ENCODE measurements at regions not wholly inside any gene's neighbourhood (a gene's known extent, or its start where the extent isn't known, plus 50 kb on each side); places are given as distances from the start of the nearest gene placed in this dataset.

- DNase-seq: no peak
Measured at GRCh38 chr3:8366219-8366810, 135.3 kb upstream of the LMCD1 start.

DNA sequence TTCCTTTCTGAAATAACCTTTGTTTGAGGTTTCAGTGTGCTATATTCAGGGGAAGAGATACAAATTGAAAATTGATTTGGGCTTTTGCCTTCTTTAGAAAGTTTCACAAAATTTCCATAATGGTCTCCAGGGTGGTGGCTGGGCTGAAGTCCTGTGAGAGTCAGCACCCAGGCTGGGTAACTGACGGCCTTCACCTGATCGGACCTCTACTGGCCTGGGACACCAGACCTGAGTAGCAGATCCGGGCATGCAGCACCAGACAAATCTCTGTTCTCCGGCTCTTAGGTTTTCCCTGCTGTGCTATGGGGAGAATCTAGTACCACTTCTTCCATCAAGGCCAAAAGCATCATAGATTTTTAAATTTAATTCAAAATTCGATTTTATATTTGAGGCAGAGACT lies 133.0 kb upstream of the LMCD1 start:
- DNase-seq: no peak

- DNase-seq: no peak
Measured at GRCh38 chr3:8369638-8370037, 132.0 kb upstream of the LMCD1 start.

- no peak for DNase-seq
Measured at GRCh38 chr3:8371085-8371551, 130.5 kb upstream of the LMCD1 start.

GRCh38 chr3:8371960-8372463 lies 129.6 kb upstream of the LMCD1 start:
- DNase-seq: no peak

- no peak for DNase-seq
Measured at GRCh38 chr3:8380904-8381704, 120.5 kb upstream of the LMCD1 start.

DNA sequence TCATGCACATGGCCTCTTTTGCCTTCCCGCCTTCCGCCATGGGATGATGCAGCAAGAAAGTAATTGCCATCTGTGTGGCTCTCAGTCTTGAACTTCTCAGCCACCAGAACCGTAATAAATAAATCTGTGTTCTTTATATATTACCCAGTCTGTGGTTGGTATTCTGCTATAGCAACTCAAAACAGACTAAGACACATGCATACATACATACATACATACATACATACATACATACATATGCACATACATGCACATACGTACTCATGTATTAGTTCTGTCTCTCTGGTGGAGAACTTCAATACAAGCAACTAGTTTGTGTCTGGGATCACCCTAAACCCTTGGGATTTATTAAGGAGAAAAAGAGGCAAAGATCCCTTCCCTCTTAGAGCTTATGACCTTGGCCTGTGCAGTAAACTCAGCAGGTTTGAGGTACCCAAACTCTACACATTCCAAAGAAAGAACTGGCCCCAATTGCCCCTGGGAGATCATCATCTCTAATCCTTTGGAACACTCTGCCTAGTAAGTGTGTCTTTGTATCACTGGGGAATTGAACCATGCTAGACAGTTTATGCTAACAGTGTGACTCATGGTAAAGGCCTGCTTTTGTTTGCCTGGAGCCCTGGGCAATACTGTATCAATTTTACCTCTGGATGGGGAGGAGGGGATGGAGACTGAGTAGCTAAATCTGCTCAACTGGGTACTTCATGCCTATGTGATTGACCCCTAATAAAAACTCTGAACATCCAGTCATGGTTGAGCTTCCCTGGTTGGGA lies 115.6 kb upstream of the LMCD1 start:
- DNase-seq: no peak

DNA sequence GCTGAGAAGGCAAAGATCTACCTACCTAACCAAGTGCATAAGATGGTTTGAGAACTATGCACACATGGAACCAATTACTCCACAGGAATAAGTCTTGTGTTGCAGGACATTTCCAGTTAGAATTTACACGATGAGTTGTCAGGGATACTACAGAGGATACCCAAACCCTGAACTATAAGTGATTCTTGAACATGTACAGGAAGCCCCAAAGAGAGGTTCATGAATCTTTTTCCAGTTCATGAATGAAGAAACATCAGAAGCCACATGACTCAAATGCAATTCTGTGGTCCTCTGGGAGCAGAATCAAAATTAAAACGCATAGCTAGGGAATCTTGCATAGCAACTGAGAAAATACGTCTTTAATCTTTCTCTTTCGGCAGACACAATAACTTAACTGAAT lies 114.1 kb upstream of the LMCD1 start:
- DNase-seq: no peak

DNA sequence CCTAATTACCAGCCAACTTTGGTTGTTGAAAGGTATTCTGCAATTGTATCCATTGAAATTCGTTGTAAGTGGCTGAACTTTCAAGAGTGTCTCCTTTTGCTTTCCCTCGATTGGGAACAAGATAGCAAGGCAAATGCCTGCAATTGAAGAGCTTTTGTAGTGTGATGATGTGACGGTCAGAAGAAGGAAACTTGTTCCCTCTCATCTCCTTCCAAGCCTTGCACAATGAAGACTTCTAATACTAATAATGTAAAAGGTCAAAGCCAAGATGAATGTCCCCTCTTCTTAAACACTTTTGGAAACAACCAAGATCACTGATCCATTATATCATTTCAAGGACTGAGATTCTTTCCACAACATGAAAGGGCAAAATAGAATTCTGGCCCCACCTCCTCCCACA lies 101.9 kb upstream of the LMCD1 start:
- DNase-seq: no peak

- DNase-seq: no peak
Measured at GRCh38 chr3:8400911-8401310, 100.7 kb upstream of the LMCD1 start.

DNA sequence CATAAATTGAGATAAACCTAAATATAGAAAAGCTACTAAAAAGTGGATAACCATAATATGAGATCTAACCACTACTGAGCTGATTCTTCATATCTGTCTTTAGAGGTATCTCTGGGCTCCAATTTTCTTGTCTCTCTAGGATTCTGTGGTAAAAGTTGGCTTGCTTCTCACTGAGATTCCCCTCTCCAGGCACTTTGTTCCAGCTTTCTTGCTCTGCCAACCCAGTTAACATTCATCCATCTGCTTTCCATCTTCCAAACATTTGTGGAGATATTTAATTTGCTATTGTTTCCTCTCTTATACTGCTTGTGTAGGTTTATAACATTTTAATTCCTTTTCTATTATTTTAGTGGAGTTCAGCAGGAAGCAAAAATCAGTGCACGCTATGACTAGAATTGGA lies 97.6 kb upstream of the LMCD1 start:
- no peak for DNase-seq

DNA sequence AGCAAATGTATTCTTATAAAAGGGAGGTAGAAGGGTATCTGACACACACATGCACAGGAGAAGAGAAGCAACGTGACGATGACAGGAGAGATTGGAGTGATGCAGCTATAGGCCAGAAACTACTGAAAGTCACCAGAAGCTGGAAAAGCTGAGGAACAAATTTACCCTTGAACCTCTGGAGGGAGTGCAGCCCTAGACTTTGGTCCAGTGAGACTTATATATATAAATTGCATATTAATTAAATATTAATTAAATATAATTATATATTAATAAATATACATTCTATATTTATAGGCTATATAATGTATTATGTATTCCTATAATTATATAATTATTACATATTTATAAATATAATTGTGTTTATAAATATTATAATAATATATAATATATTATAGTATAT lies 96.5 kb upstream of the LMCD1 start:
- DNase-seq: no peak

DNA sequence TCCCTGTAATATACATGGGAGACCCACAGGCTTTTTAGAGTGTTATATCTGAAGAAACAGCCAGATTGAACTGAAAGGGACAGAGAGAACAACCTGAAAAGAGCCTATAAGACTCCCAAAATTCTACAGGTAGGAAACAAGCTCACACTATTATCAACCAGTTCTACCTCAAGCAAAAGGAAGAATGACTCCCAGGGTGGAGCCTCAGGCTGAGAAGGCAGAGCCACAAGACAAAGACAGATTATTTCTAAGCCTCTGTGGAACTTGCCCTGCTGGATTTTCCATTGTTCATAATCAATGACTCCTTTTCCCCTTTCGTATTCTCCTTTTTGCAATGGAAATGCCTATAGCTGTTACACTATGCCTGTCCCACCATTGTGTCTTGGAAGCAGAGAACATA lies 95.1 kb upstream of the LMCD1 start:
- no peak for DNase-seq

DNA sequence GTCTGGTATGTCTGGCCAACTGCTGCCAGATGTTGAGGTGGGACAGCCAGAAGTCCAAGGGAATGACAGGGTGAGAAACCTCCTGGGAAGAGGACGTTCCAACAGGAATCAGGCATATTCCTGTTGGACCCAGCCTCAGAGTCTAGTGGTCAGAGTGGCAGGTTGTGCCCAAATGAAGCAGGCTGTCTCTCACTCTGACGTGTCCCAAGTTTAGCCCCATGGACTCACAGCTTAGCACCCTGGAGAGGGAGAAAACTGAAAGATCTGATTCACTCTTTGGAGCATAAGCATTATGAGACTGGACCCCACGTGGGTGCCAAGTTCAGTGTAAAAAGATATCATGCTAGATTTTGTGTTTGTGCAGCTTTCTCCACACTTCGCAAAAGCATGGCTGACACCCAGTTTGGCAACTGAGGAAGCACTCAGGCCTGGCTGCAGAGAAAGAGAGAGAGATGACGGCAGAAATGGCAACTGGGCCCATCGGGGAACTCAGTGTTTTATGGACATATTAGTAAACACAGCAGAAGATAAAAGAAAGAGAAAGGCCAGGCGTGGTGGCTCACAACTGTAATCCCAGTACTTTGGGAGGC lies 88.2 kb upstream of the LMCD1 start:
- DNase-seq: no peak

GRCh38 chr3:8416965-8417364 lies 84.7 kb upstream of the LMCD1 start:
- no peak for DNase-seq

- no peak for DNase-seq
Measured at GRCh38 chr3:8420612-8421011, 81.0 kb upstream of the LMCD1 start.

DNA sequence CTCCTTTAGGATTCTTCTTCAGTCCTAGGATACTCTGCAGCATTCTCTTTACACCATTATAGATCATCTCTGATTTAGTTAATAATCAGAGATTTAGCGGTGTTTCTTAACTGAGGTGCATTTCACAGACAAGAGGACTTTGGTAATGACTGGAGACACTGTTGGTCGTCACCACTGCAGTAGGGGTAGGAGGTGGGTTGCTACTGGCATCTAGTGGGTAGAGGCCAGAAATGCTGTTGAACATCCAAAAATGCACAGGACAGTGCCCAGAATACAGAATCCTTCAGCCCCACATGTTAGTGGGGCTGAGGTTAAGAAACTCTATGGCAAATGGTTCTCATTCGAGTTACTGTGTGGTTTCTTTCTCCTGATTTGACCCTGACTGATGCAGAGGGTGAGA lies 80.4 kb upstream of the LMCD1 start:
- DNase-seq: no peak

DNA sequence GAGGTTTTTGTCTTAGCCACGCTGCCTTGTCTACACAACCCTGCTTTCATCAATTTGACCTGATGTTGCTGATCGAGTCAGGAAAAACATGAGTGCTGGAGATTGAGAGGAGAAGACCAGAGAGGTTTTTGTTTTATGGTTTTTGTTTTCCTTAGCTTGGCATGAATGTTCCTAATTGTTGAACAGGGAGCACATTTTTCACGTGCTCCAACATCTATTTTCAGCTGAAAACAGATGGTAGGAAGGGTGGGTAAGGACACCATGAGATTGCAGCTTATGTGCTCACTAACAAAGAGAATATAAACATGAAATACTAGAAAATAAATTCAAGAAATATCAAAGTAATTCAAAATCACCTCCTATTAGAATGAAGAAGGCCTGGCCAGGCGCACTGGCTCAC lies 79.9 kb upstream of the LMCD1 start:
- no peak for DNase-seq

GRCh38 chr3:8423307-8423706 lies 78.3 kb upstream of the LMCD1 start:
- no peak for DNase-seq

GRCh38 chr3:8424281-8424680 lies 77.3 kb upstream of the LMCD1 start:
- DNase-seq: no peak

- DNase-seq: no peak
Measured at GRCh38 chr3:8436661-8437287, 64.8 kb upstream of the LMCD1 start.

GRCh38 chr3:8438507-8439079 lies 63.0 kb upstream of the LMCD1 start:
- DNase-seq: no peak
